HCT116 (cell line): ENCODE measurements at regions not wholly inside any gene's neighbourhood (a gene's known extent, or its start where the extent isn't known, plus 50 kb on each side); places are given as distances from the start of the nearest gene placed in this dataset.

Experiments
- ATAC-seq: fragments of 200-7000 bp; cut with Tn5 transposase; 2 replicates; pipeline ENCODE4 v1.9.1; 2020; ENCODE audit warnings: mild to moderate bottlenecking, moderate library complexity
- BruUV-seq: library from RNA; stranded (reverse); fragments of 400-500 nt; replicated peaks from 2 replicates; lab custom pipeline; 2021; lab: Mats Ljungman, UMichigan
- CTCF ChIA-PET: fragments of 300-600 bp; sonication (Branson Sonifier 250); formaldehyde crosslinking; loops from one replicate; lab custom pipeline; 2021; ENCODE audit warnings: antibody characterized with exemption; lab: Charles Lee
- POLR2A ChIA-PET: fragments of 300-600, 350-600 bp; sonication (Branson Sonifier 250); formaldehyde crosslinking; loops from one replicate; lab custom pipeline; 2021; ENCODE audit warnings: antibody characterized with exemption; lab: Charles Lee
- RAD21 ChIA-PET, 2 experiments: fragments of 300-600 bp; sonication (Branson Sonifier 250); formaldehyde crosslinking; loops; one replicate each; lab custom pipeline; 2023; ENCODE audit warnings: low total read pairs in 2 of 2; ENCODE audit not compliant: uncharacterized antibody in 2 of 2, unreplicated experiment in 2 of 2, low non-redundant PET in 1 of 2; lab: Charles Lee
- DNase-seq: peaks from one replicate; pipeline ENCODE4 v3.0.0-alpha.2; 2010; ENCODE audit warnings: low read depth, low spot score
- H2AFZ ChIP-seq: fragments of 200-600 bp; shearing (Covaris generic), sonication (generic); 2 replicates; pipeline ENCODE4 v1.6.1; 2017; ENCODE audit warnings: low read depth, mixed run types, mixed read lengths, antibody characterized with exemption, low read length; ENCODE audit not compliant: poor library complexity, severe bottlenecking
- H3K27ac ChIP-seq: 2 replicates; pipeline ENCODE4 v1.5.1; 2012; ENCODE audit warnings: low read depth, low read length
- H3K27me3 ChIP-seq: fragments of 200-600 bp; sonication (generic); 2 replicates; pipeline ENCODE4 v1.6.1; 2016; ENCODE audit warnings: mixed run types, low read length, mixed read lengths; ENCODE audit not compliant: insufficient read depth
- H3K36me3 ChIP-seq, 2 experiments: fragments of 200-500 bp in 1 of 2; fragments of 200-600 bp in 1 of 2; sonication (Bioruptor generic) in 1 of 2; sonication (generic) in 1 of 2; 2 replicates each; pipeline versions ENCODE4 v1.5.1 to v1.6.1; 2014 to 2016; ENCODE audit warnings: low read length in 2 of 2, inconsistent platforms in 1 of 2, mixed read lengths in 1 of 2, mixed run types in 1 of 2; ENCODE audit not compliant: insufficient read depth in 2 of 2, control insufficient read depth in 1 of 2
- H3K4me1 ChIP-seq, 2 experiments: fragments of 200-600 bp in 1 of 2; sonication (generic) in 1 of 2; 2 replicates each; pipeline versions ENCODE4 v1.5.1 to v1.6.1; 2012 to 2017; ENCODE audit warnings: low read length in 2 of 2, inconsistent platforms in 1 of 2, mild to moderate bottlenecking in 1 of 2, mixed read lengths in 1 of 2, mixed run types in 1 of 2, moderate library complexity in 1 of 2; ENCODE audit not compliant: insufficient read depth in 2 of 2, control insufficient read depth in 1 of 2
- H3K4me2 ChIP-seq: fragments of 200-600 bp; sonication (generic); 2 replicates; pipeline ENCODE4 v1.6.1; 2017; ENCODE audit warnings: mixed run types, low read length, mixed read lengths
- H3K4me3 ChIP-seq, 2 experiments: fragments of 200-600 bp in 1 of 2; sonication (generic) in 1 of 2; replicated peaks in 1 of 2; 2 replicates each; pipeline ENCODE4 v1.5.1; 2011 to 2016; ENCODE audit warnings: low read length in 2 of 2, control low read depth in 1 of 2, low read depth in 1 of 2, mild to moderate bottlenecking in 1 of 2, mixed read lengths in 1 of 2, mixed run types in 1 of 2
- H3K79me2 ChIP-seq: fragments of 200-600 bp; sonication (generic); 2 replicates; pipeline ENCODE4 v1.6.1; 2017; ENCODE audit warnings: mild to moderate bottlenecking, mixed run types, low read length, moderate library complexity, mixed read lengths; ENCODE audit not compliant: insufficient read depth
- H3K9ac ChIP-seq: fragments of 200-600 bp; sonication (generic); 2 replicates; pipeline ENCODE4 v1.6.1; 2016; ENCODE audit warnings: low read length, mixed read lengths
- H3K9me2 ChIP-seq: fragments of 200-600 bp; sonication (generic), shearing (Covaris generic); 2 replicates; pipeline ENCODE4 v1.6.1; 2017; ENCODE audit warnings: mixed run types, mild to moderate bottlenecking, moderate library complexity; ENCODE audit not compliant: insufficient read depth
- H3K9me3 ChIP-seq, 2 experiments: fragments of 200-500 bp in 1 of 2; fragments of 200-600 bp in 1 of 2; sonication (Bioruptor generic) in 1 of 2; sonication (generic) in 1 of 2; 2 replicates each; pipeline ENCODE4 v1.6.1; 2014 to 2017; ENCODE audit warnings: low read length in 2 of 2, mixed read lengths in 2 of 2, inconsistent platforms in 1 of 2, low read depth in 1 of 2, mild to moderate bottlenecking in 1 of 2, mixed run types in 1 of 2, moderate library complexity in 1 of 2; ENCODE audit not compliant: control insufficient read depth in 1 of 2, insufficient read depth in 1 of 2
- H4K20me1 ChIP-seq: fragments of 200-600 bp; sonication (generic), shearing (Covaris generic); 2 replicates; pipeline ENCODE4 v1.6.1; 2017; ENCODE audit warnings: mixed run types, mild to moderate bottlenecking, moderate library complexity; ENCODE audit not compliant: insufficient read depth
- CEBPB ChIP-seq: IDR thresholded peaks from 2 replicates; pipeline ENCODE4 v1.6.1; 2012; ENCODE audit warnings: low read depth
- EGR1 ChIP-seq: IDR thresholded peaks from 2 replicates; pipeline ENCODE4 v1.6.1; 2012; ENCODE audit warnings: low read depth
- EZH2 ChIP-seq: fragments of 200-600 bp; sonication (generic); IDR thresholded peaks from 2 replicates; pipeline ENCODE4 v1.6.1; 2017; ENCODE audit warnings: antibody characterized with exemption, mixed run types
- EZH2phosphoT487 ChIP-seq: fragments of 200-600 bp; IDR thresholded peaks from 2 replicates; pipeline ENCODE4 v1.6.1; 2018; ENCODE audit warnings: antibody characterized with exemption, borderline replicate concordance
- FOSL1 ChIP-seq: IDR thresholded peaks from 2 replicates; pipeline ENCODE4 v1.6.1; 2012; ENCODE audit warnings: low read depth
- JUND ChIP-seq: IDR thresholded peaks from 2 replicates; pipeline ENCODE4 v1.6.1; 2012
- POLR2A ChIP-seq: IDR thresholded peaks from 2 replicates; pipeline ENCODE4 v1.7.0; 2011; ENCODE audit warnings: borderline replicate concordance; ENCODE audit not compliant: insufficient read depth, insufficient read length; ENCODE audit errors: extremely low read depth
- POLR2AphosphoS5 ChIP-seq: IDR thresholded peaks from 2 replicates; pipeline ENCODE4 v1.6.1; 2011; ENCODE audit warnings: mild to moderate bottlenecking, low read depth, low read length, moderate library complexity
- RAD21 ChIP-seq: IDR thresholded peaks from 2 replicates; pipeline ENCODE4 v1.6.1; 2012; ENCODE audit warnings: low read depth, mild to moderate bottlenecking
- SIN3A ChIP-seq: IDR thresholded peaks from 2 replicates; pipeline ENCODE4 v1.6.1; 2012; ENCODE audit warnings: low read depth
- SP1 ChIP-seq: IDR thresholded peaks from 2 replicates; pipeline ENCODE4 v1.6.1; 2012; ENCODE audit warnings: low read depth
- SRF ChIP-seq: IDR thresholded peaks from 2 replicates; pipeline ENCODE4 v1.6.1; 2012; ENCODE audit warnings: low read depth
- TCF7L2 ChIP-seq: IDR thresholded peaks from 2 replicates; pipeline ENCODE4 v1.7.0; 2011; ENCODE audit warnings: borderline replicate concordance, inconsistent platforms; ENCODE audit not compliant: insufficient read depth, insufficient read length; ENCODE audit errors: extremely low read depth
- YY1 ChIP-seq: IDR thresholded peaks from 2 replicates; pipeline ENCODE4 v1.6.1; 2011; ENCODE audit warnings: low read length, low read depth, moderate library complexity, mild to moderate bottlenecking; ENCODE audit not compliant: insufficient replicate concordance; ENCODE audit errors: extremely low read depth
- ZFX ChIP-seq: fragments of 450-650 bp; IDR thresholded peaks from 2 replicates; pipeline ENCODE4 v1.6.1; 2017
- intact Hi-C: fragments of 100-400 bp; cut with micrococcal nuclease; formaldehyde crosslinking; loops from 2 replicates; pipeline ENCODE4 v1.10.0; 2022
- TF ChIP-seq, protein P1 (sequence below), 3 experiments: fragments of 200-600 bp in 1 of 3; sonication (generic) in 1 of 3; IDR thresholded peaks in 2 of 3; conservative IDR thresholded peaks in 1 of 3; 2 replicates each; pipeline ENCODE4 v1.5.1; 2012 to 2017; ENCODE audit warnings: low read depth in 2 of 3, low read length in 2 of 3, antibody characterized with exemption in 1 of 3, borderline replicate concordance in 1 of 3, control low read depth in 1 of 3, mild to moderate bottlenecking in 1 of 3, mixed read lengths in 1 of 3, mixed run types in 1 of 3, moderate library complexity in 1 of 3; ENCODE audit not compliant: insufficient read depth in 1 of 3
- TF ChIP-seq, protein P2 (sequence below): IDR thresholded peaks from 2 replicates; pipeline ENCODE4 v1.6.1; 2012
- TF ChIP-seq, protein P3 (sequence below): IDR thresholded peaks from 2 replicates; pipeline ENCODE4 v1.6.1; 2012; ENCODE audit warnings: low read depth
- TF ChIP-seq, protein P4 (sequence below): IDR thresholded peaks from 2 replicates; pipeline ENCODE4 v1.6.1; 2011; ENCODE audit warnings: mild to moderate bottlenecking, low read length, moderate library complexity; ENCODE audit not compliant: insufficient replicate concordance; ENCODE audit errors: extremely low read depth
- TF ChIP-seq, protein P5 (sequence below): IDR thresholded peaks from 2 replicates; pipeline ENCODE4 v1.6.1; 2012

DNA sequence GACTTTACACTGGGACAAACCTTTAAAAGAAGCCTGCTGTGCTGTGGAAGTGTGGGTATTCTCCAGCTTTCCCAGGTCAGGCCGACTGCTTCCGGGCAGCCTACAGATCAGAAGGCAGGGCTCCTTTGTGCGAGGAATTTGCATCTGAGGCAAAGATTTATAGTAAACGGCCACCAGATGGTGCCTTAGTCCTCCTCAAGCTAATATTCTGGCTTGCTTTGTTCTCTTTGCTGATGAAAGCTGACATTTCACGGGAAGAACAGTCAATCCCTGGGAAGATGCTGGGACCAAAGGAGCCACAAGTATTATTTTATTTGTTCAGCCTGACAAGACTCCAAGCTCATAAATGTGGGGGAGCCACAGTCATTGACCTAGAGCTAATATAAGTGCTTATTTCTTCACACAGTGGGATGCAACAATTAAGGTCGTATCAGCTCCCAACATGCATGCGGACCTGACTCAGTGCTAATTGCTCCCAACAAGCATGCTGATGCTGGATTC lies 120.7 kb upstream of the TRIM2 start:
- H3K27me3 ChIP-seq, result no peaks in the 10 kb centered on the region
- ATAC-seq, result peak; percentile 87
- no peaks in the 10 kb centered on the region for H3K9me2 ChIP-seq
- H3K79me2 ChIP-seq, result no peaks in the 10 kb centered on the region
- peak overlapping the region; percentile 44 for H3K4me2 ChIP-seq
- no peaks in the 10 kb centered on the region for H4K20me1 ChIP-seq
- BruUV-seq, result no TSS peak
- no peaks in the 10 kb centered on the region for H3K36me3 ChIP-seq
- no peak overlapping the region for H3K4me3 ChIP-seq
- H3K27ac ChIP-seq, result no peak overlapping the region
- intact Hi-C loops, result loop anchor here (1.0 to 5.0 kb wide), 3 partner anchors 45 to 235 kb away; partner anchors contain the start of gene FHDC1
- POLR2A ChIA-PET, result interaction anchor here (1.1 kb wide), 1 partner anchor 44 kb away, joined by 4 read pairs; no protein-coding TSS in a partner anchor
- CTCF ChIA-PET, result interaction anchor here (0.7 to 2.9 kb wide), 19 partner anchors 9 to 629 kb away, joined by 3 to 56 read pairs (median 4); partner anchors contain the start of genes FHDC1 and TRIM2
- H3K4me1 ChIP-seq, result peaks cover 0 to 16% of the 10 kb centered on the region in 2 experiments; a peak in 2 of 4 replicates
- DNase-seq, result peak; percentile 69
- no peak overlapping the region for H3K9ac ChIP-seq
- no peaks in the 10 kb centered on the region for H3K9me3 ChIP-seq
- H2AFZ ChIP-seq, result peak overlapping the region; percentile 79
- RAD21 ChIA-PET, result interaction anchor here (0.6 to 1.4 kb wide), 3 partner anchors 44 to 208 kb away, joined by 3 to 11 read pairs (median 3); no protein-coding TSS in a partner anchor
- TF ChIP-seq ZFX (no peak), TCF7L2 (no peak), CEBPB (no peak), JUND (no peak), EZH2 (no peak), SIN3A (no peak), SRF (no peak), SP1 (no peak), POLR2AphosphoS5 (no peak; the same call in 1 of the 2 replicates), EZH2phosphoT487 (no peak), RAD21 (peak; percentile 90), YY1 (no peak), POLR2A (no peak), EGR1 (no peak), FOSL1 (no peak)
- TF ChIP-seq, protein P1, sequence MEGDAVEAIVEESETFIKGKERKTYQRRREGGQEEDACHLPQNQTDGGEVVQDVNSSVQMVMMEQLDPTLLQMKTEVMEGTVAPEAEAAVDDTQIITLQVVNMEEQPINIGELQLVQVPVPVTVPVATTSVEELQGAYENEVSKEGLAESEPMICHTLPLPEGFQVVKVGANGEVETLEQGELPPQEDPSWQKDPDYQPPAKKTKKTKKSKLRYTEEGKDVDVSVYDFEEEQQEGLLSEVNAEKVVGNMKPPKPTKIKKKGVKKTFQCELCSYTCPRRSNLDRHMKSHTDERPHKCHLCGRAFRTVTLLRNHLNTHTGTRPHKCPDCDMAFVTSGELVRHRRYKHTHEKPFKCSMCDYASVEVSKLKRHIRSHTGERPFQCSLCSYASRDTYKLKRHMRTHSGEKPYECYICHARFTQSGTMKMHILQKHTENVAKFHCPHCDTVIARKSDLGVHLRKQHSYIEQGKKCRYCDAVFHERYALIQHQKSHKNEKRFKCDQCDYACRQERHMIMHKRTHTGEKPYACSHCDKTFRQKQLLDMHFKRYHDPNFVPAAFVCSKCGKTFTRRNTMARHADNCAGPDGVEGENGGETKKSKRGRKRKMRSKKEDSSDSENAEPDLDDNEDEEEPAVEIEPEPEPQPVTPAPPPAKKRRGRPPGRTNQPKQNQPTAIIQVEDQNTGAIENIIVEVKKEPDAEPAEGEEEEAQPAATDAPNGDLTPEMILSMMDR (IDR thresholded peaks at IDR 0.05 in 2 of 3, conservative IDR thresholded peaks at IDR 0.05 in 1 of 3; ENCODE audit: borderline replicate concordance in 1 of 3, insufficient read depth in 1 of 3, low read depth in 2 of 3, low read length in 2 of 3), result peak; percentile 57 to 87 (median 68)
- TF ChIP-seq, protein P2, sequence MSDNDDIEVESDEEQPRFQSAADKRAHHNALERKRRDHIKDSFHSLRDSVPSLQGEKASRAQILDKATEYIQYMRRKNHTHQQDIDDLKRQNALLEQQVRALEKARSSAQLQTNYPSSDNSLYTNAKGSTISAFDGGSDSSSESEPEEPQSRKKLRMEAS, result no peak
- TF ChIP-seq, protein P3, sequence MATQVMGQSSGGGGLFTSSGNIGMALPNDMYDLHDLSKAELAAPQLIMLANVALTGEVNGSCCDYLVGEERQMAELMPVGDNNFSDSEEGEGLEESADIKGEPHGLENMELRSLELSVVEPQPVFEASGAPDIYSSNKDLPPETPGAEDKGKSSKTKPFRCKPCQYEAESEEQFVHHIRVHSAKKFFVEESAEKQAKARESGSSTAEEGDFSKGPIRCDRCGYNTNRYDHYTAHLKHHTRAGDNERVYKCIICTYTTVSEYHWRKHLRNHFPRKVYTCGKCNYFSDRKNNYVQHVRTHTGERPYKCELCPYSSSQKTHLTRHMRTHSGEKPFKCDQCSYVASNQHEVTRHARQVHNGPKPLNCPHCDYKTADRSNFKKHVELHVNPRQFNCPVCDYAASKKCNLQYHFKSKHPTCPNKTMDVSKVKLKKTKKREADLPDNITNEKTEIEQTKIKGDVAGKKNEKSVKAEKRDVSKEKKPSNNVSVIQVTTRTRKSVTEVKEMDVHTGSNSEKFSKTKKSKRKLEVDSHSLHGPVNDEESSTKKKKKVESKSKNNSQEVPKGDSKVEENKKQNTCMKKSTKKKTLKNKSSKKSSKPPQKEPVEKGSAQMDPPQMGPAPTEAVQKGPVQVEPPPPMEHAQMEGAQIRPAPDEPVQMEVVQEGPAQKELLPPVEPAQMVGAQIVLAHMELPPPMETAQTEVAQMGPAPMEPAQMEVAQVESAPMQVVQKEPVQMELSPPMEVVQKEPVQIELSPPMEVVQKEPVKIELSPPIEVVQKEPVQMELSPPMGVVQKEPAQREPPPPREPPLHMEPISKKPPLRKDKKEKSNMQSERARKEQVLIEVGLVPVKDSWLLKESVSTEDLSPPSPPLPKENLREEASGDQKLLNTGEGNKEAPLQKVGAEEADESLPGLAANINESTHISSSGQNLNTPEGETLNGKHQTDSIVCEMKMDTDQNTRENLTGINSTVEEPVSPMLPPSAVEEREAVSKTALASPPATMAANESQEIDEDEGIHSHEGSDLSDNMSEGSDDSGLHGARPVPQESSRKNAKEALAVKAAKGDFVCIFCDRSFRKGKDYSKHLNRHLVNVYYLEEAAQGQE, result no peak
- TF ChIP-seq, protein P4, sequence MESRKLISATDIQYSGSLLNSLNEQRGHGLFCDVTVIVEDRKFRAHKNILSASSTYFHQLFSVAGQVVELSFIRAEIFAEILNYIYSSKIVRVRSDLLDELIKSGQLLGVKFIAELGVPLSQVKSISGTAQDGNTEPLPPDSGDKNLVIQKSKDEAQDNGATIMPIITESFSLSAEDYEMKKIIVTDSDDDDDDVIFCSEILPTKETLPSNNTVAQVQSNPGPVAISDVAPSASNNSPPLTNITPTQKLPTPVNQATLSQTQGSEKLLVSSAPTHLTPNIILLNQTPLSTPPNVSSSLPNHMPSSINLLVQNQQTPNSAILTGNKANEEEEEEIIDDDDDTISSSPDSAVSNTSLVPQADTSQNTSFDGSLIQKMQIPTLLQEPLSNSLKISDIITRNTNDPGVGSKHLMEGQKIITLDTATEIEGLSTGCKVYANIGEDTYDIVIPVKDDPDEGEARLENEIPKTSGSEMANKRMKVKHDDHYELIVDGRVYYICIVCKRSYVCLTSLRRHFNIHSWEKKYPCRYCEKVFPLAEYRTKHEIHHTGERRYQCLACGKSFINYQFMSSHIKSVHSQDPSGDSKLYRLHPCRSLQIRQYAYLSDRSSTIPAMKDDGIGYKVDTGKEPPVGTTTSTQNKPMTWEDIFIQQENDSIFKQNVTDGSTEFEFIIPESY, result no peak
- TF ChIP-seq, protein P5, sequence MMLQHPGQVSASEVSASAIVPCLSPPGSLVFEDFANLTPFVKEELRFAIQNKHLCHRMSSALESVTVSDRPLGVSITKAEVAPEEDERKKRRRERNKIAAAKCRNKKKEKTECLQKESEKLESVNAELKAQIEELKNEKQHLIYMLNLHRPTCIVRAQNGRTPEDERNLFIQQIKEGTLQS, result no peak
